ENCODE measurements at regions not wholly inside any gene's neighbourhood (a gene's known extent, or its start where the extent isn't known, plus 50 kb on each side); places are given as distances from the start of the nearest gene placed in this dataset.

DNA sequence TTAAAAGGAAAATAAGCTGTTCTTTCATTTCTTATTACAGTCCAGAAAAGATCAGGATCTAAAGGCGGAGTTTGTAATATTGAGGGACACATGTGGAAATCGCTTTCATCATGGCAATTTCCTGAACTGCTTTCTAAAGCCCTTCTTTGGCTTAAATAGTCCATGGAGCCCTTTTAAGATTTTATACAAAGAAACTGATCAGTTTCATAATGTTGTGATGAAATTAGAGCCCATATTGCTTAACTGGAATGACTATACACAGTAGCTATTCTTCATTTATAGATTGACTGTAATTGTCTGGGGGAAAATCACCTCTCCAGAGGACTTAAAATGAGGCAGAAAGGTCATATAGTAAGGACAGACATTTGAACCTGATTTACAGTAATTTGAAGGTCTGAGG lies 322.2 kb downstream of the ETAA1 start:
- Histone ChIP-seq H3K79me2 (ENCODE audit: insufficient read depth, low read length) (no peaks in the 10 kb centered on the region), H3K9me2 (ENCODE audit: low read depth, low read length) (no peaks in the 10 kb centered on the region), H3K4me3 (ENCODE audit: low read depth, low read length, poor library complexity, severe bottlenecking) (no peak overlapping the region), H3K27me3 (ENCODE audit: insufficient read depth, low read length) (no peaks in the 10 kb centered on the region), H2AFZ (ENCODE audit: low read length) (no peak overlapping the region), H3K36me3 (ENCODE audit: insufficient read depth, low read length) (no peaks in the 10 kb centered on the region), H3K9me3 (ENCODE audit: low read length) (no peaks in the 10 kb centered on the region), H3K4me2 (ENCODE audit: low read length) (no peak overlapping the region), H3K9ac (ENCODE audit: low read length) (no peak overlapping the region), H4K20me1 (ENCODE audit: insufficient read depth, low read length) (no peaks in the 10 kb centered on the region), H3K4me1 (ENCODE audit: insufficient read depth, low read length, severe bottlenecking) (no peaks in the 10 kb centered on the region), H3K27ac (ENCODE audit: low read depth, low read length, poor library complexity, severe bottlenecking) (no peak overlapping the region), H3F3A (ENCODE audit: insufficient read depth, low read length) (no peaks in the 10 kb centered on the region)
- no peak for TF ChIP-seq EZH2 (IDR thresholded peaks at IDR 0.05; ENCODE audit: borderline replicate concordance, low read length)
- TF ChIP-seq, protein P1, sequence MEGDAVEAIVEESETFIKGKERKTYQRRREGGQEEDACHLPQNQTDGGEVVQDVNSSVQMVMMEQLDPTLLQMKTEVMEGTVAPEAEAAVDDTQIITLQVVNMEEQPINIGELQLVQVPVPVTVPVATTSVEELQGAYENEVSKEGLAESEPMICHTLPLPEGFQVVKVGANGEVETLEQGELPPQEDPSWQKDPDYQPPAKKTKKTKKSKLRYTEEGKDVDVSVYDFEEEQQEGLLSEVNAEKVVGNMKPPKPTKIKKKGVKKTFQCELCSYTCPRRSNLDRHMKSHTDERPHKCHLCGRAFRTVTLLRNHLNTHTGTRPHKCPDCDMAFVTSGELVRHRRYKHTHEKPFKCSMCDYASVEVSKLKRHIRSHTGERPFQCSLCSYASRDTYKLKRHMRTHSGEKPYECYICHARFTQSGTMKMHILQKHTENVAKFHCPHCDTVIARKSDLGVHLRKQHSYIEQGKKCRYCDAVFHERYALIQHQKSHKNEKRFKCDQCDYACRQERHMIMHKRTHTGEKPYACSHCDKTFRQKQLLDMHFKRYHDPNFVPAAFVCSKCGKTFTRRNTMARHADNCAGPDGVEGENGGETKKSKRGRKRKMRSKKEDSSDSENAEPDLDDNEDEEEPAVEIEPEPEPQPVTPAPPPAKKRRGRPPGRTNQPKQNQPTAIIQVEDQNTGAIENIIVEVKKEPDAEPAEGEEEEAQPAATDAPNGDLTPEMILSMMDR (IDR thresholded peaks at IDR 0.05; ENCODE audit: low read length), result no peak

DNA sequence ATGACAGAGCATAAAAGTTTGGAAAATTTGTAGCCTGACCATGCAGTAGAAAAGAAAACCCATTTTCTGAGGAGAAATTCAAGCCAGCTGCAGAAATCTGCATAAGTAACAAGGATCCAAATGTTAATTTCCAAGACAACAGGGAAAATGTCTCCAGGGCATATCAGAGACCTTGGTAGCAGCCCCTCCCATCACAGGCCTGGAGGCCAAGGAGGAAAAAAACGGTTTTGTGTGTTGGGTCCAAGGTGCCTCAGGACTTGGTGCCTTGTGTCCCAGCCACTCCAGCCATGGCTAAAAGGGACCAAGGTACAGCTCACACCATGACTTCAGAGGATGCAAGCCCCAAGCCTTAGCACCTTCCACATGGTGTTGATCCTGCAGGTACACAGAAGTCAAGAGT lies 324.4 kb downstream of the ETAA1 start:
- Histone ChIP-seq H3F3A (ENCODE audit: insufficient read depth, low read length) (no peaks in the 10 kb centered on the region), H3K27me3 (ENCODE audit: insufficient read depth, low read length) (no peaks in the 10 kb centered on the region), H3K36me3 (ENCODE audit: insufficient read depth, low read length) (no peaks in the 10 kb centered on the region), H3K9ac (ENCODE audit: low read length) (no peak overlapping the region), H3K9me2 (ENCODE audit: low read depth, low read length) (no peaks in the 10 kb centered on the region), H2AFZ (ENCODE audit: low read length) (no peak overlapping the region), H3K4me3 (ENCODE audit: low read depth, low read length, poor library complexity, severe bottlenecking) (no peak overlapping the region), H3K4me2 (ENCODE audit: low read length) (no peak overlapping the region), H3K79me2 (ENCODE audit: insufficient read depth, low read length) (no peaks in the 10 kb centered on the region), H3K4me1 (ENCODE audit: insufficient read depth, low read length, severe bottlenecking) (no peaks in the 10 kb centered on the region), H4K20me1 (ENCODE audit: insufficient read depth, low read length) (no peaks in the 10 kb centered on the region), H3K27ac (ENCODE audit: low read depth, low read length, poor library complexity, severe bottlenecking) (no peak overlapping the region), H3K9me3 (ENCODE audit: low read length) (no peaks in the 10 kb centered on the region)
- TF ChIP-seq, protein P1 (IDR thresholded peaks at IDR 0.05; ENCODE audit: low read length), result no peak
- no peak for TF ChIP-seq EZH2 (IDR thresholded peaks at IDR 0.05; ENCODE audit: borderline replicate concordance, low read length)

DNA sequence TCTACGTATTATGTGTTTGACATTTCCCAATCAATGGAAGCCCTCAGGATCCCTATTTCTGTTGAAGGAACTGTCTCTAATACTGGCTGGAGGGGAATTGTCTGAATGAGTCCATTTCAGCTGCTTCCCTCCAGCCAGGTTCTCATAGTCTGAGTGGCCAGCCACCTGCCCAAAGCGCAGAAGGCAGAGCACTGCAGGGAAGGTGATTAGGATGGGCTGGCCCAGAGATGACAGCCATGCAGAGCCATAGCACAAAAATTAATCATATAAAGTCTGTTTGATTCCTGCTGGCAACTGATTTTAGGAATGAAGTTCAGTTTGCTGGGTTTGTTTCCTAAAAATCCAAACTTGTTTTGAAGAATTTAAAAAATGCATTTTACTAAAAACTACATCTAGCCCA lies 327.1 kb downstream of the ETAA1 start:
- no peaks in the 10 kb centered on the region for H3K79me2 ChIP-seq (ENCODE audit: insufficient read depth, low read length)
- TF ChIP-seq EZH2 (IDR thresholded peaks at IDR 0.05; ENCODE audit: borderline replicate concordance, low read length), result no peak
- TF ChIP-seq, protein P1 (IDR thresholded peaks at IDR 0.05; ENCODE audit: low read length), result no peak

More for the DNA sequence above, 327.1 kb downstream of the ETAA1 start:
- no peak overlapping the region for H3K4me3 ChIP-seq (ENCODE audit: low read depth, low read length, poor library complexity, severe bottlenecking)
- no peaks in the 10 kb centered on the region for H3K4me1 ChIP-seq (ENCODE audit: insufficient read depth, low read length, severe bottlenecking)
- H3K9me2 ChIP-seq (ENCODE audit: low read depth, low read length), result no peaks in the 10 kb centered on the region
- H3K27me3 ChIP-seq (ENCODE audit: insufficient read depth, low read length), result no peaks in the 10 kb centered on the region
- H3K9ac ChIP-seq (ENCODE audit: low read length), result no peak overlapping the region
- no peak overlapping the region for H2AFZ ChIP-seq (ENCODE audit: low read length)
- H3K36me3 ChIP-seq (ENCODE audit: insufficient read depth, low read length), result no peaks in the 10 kb centered on the region
- no peak overlapping the region for H3K4me2 ChIP-seq (ENCODE audit: low read length)
- no peaks in the 10 kb centered on the region for H3F3A ChIP-seq (ENCODE audit: insufficient read depth, low read length)
- H3K27ac ChIP-seq (ENCODE audit: low read depth, low read length, poor library complexity, severe bottlenecking), result no peak overlapping the region
- no peaks in the 10 kb centered on the region for H3K9me3 ChIP-seq (ENCODE audit: low read length)
- no peaks in the 10 kb centered on the region for H4K20me1 ChIP-seq (ENCODE audit: insufficient read depth, low read length)

Measured in OCI-LY1 (cell line).